IPS DF 19.7 (cell line): ENCODE measurements at regions not wholly inside any gene's neighbourhood (a gene's known extent, or its start where the extent isn't known, plus 50 kb on each side); places are given as distances from the start of the nearest gene placed in this dataset.
"Not testable (repeated sequence)": the region's sequence is repeated elsewhere in the genome, so short reads cannot be mapped to it uniquely, and the experiment has no call there.

Experiments used
- DNase-seq: peaks from one replicate; pipeline ENCODE4 v3.0.0-alpha.2; 2013; ENCODE audit warnings: low read depth, low spot score

GRCh38 chr6:140462453-140463311 lies 1088.2 kb upstream of the CITED2 start:
- no peak for DNase-seq

GRCh38 chr6:140462076-140462452 lies 1087.6 kb upstream of the CITED2 start:
- DNase-seq, result no peak

- no peak for DNase-seq
Observed at GRCh38 chr6:140460267-140460666, 1085.8 kb upstream of the CITED2 start.

GRCh38 chr6:140459209-140459608 lies 1084.8 kb upstream of the CITED2 start:
- DNase-seq, result no peak

GRCh38 chr6:140446241-140446640 lies 1071.8 kb upstream of the CITED2 start:
- no peak for DNase-seq

GRCh38 chr6:140445474-140446004 lies 1071.1 kb upstream of the CITED2 start:
- no peak for DNase-seq

- DNase-seq, result not testable (repeated sequence)
Observed at GRCh38 chr6:140443112-140443511, 1068.7 kb upstream of the CITED2 start.

- DNase-seq, result peak; percentile 48
Observed at GRCh38 chr6:140441256-140441655, 1066.8 kb upstream of the CITED2 start.

GRCh38 chr6:140440223-140440835 lies 1065.9 kb upstream of the CITED2 start:
- no peak for DNase-seq

- no peak for DNase-seq
Observed at GRCh38 chr6:140438346-140438735, 1063.9 kb upstream of the CITED2 start.

GRCh38 chr6:140437619-140438345 lies 1063.3 kb upstream of the CITED2 start:
- DNase-seq, result no peak

GRCh38 chr6:140436023-140436811 lies 1061.8 kb upstream of the CITED2 start:
- DNase-seq, result peak; percentile 89

- DNase-seq, result no peak
Observed at GRCh38 chr6:140434761-140435160, 1060.3 kb upstream of the CITED2 start.

- DNase-seq, result no peak
Observed at GRCh38 chr6:140433072-140433471, 1058.6 kb upstream of the CITED2 start.

GRCh38 chr6:140427842-140428241 lies 1053.4 kb upstream of the CITED2 start:
- DNase-seq, result no peak

GRCh38 chr6:140414966-140415620 lies 1040.6 kb upstream of the CITED2 start:
- peak; percentile 1 for DNase-seq

- no peak for DNase-seq
Observed at GRCh38 chr6:140403020-140403419, 1028.6 kb upstream of the CITED2 start.

- no peak for DNase-seq
Observed at GRCh38 chr6:140401761-140402160, 1027.3 kb upstream of the CITED2 start.

- DNase-seq, result no peak
Observed at GRCh38 chr6:140398076-140398475, 1023.6 kb upstream of the CITED2 start.

GRCh38 chr6:140397106-140397505 lies 1022.7 kb upstream of the CITED2 start:
- DNase-seq, result no peak
